Liver (tissue), 3 donors: ENCODE measurements at regions not wholly inside any gene's neighbourhood (a gene's known extent, or its start where the extent isn't known, plus 50 kb on each side); places are given as distances from the start of the nearest gene placed in this dataset.

Experiments
- CTCF ChIP-seq: fragments of 150-350 bp; IDR thresholded peaks from 2 replicates; pipeline ENCODE4 v1.5.1; 2017; ENCODE audit warnings: improper control_type of control experiment, low read depth, low read length; ENCODE audit not compliant: missing input control
- RAD21 ChIP-seq, 2 donors: IDR thresholded peaks; 2 replicates each; pipeline ENCODE4 v1.6.1; 2016; ENCODE audit warnings: antibody characterized with exemption in 2 of 2, mild to moderate bottlenecking in 2 of 2
- donor health status: healthy.
- donor health status: healthy.

- no peak for TF ChIP-seq CTCF
- no peak for TF ChIP-seq RAD21 (IDR thresholded peaks at IDR 0.05)
Observed at GRCh38 chr7:115868369-115868768, 162.2 kb downstream of the TFEC start.
